ENCODE measurements at regions not wholly inside any gene's neighbourhood (a gene's known extent, or its start where the extent isn't known, plus 50 kb on each side); places are given as distances from the start of the nearest gene placed in this dataset.

DNA sequence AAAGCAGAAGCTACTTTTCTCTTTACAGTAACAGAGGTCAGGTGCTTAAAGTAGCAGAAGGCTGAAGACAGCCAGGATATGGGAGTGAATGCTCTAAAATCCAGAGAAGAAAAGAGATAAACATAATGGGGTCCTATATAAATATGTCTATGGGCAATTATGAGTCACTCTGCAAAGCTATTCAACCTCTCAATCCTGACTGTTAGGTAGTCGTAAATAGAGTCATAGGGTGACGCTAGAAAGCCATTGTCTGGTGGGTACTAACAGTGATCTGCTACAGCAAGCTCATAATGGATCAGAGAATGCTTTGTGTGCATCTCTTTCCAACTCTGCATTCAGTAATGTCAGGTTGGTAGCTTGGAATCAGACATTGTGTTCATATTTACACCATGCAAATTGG is 53.5 kb upstream of the PDE5A start:
- DNase-seq (ENCODE audit: low read depth), result no peak
- TF ChIP-seq, protein P1, sequence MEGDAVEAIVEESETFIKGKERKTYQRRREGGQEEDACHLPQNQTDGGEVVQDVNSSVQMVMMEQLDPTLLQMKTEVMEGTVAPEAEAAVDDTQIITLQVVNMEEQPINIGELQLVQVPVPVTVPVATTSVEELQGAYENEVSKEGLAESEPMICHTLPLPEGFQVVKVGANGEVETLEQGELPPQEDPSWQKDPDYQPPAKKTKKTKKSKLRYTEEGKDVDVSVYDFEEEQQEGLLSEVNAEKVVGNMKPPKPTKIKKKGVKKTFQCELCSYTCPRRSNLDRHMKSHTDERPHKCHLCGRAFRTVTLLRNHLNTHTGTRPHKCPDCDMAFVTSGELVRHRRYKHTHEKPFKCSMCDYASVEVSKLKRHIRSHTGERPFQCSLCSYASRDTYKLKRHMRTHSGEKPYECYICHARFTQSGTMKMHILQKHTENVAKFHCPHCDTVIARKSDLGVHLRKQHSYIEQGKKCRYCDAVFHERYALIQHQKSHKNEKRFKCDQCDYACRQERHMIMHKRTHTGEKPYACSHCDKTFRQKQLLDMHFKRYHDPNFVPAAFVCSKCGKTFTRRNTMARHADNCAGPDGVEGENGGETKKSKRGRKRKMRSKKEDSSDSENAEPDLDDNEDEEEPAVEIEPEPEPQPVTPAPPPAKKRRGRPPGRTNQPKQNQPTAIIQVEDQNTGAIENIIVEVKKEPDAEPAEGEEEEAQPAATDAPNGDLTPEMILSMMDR (conservative IDR thresholded peaks at IDR 0.05; ENCODE audit: low read depth, low read length), result no peak
- no peak overlapping the region for H3K4me3 ChIP-seq (ENCODE audit: low read length)

GRCh38 chr4:119679251-119679650 is 50.6 kb upstream of the PDE5A start:
- H3K4me3 ChIP-seq (ENCODE audit: low read length), result no peak overlapping the region
- TF ChIP-seq, protein P1 (conservative IDR thresholded peaks at IDR 0.05; ENCODE audit: low read depth, low read length), result no peak
- no peak for DNase-seq (ENCODE audit: low read depth)

- TF ChIP-seq, protein P1 (conservative IDR thresholded peaks at IDR 0.05; ENCODE audit: low read depth, low read length), result no peak
- no peak for DNase-seq (ENCODE audit: low read depth)
- no peak overlapping the region for H3K4me3 ChIP-seq (ENCODE audit: low read length)
These were observed 50.2 kb upstream of the PDE5A start for GRCh38 chr4:119678761-119679160.
